ENCODE measurements at regions not wholly inside any gene's neighbourhood (a gene's known extent, or its start where the extent isn't known, plus 50 kb on each side); places are given as distances from the start of the nearest gene placed in this dataset.
"Not testable (repeated sequence)": the region's sequence is repeated elsewhere in the genome, so short reads cannot be mapped to it uniquely, and the experiment has no call there.

GRCh38 chr9:39674437-39675210 is 319.2 kb downstream of the SPATA31A1 start:
- DNase-seq: not testable (repeated sequence)

GRCh38 chr9:39675211-39675553 is 319.7 kb downstream of the SPATA31A1 start:
- not testable (repeated sequence) for DNase-seq

GRCh38 chr9:39678534-39679263 is 323.2 kb downstream of the SPATA31A1 start:
- not testable (repeated sequence) for DNase-seq

GRCh38 chr9:39680694-39681401 is 325.4 kb downstream of the SPATA31A1 start:
- not testable (repeated sequence) for DNase-seq

GRCh38 chr9:39728862-39729261 is 373.4 kb downstream of the SPATA31A1 start:
- not testable (repeated sequence) for DNase-seq

GRCh38 chr9:39744898-39745297 is 389.4 kb downstream of the SPATA31A1 start:
- DNase-seq: not testable (repeated sequence)

- not testable (repeated sequence) for DNase-seq
Measured at GRCh38 chr9:39775570-39775969, 420.1 kb downstream of the SPATA31A1 start.

GRCh38 chr9:39791356-39791755 is 435.9 kb downstream of the SPATA31A1 start:
- DNase-seq: not testable (repeated sequence)

GRCh38 chr9:39797935-39798334 is 442.5 kb downstream of the SPATA31A1 start:
- DNase-seq: not testable (repeated sequence)

GRCh38 chr9:39799252-39799651 is 443.8 kb downstream of the SPATA31A1 start:
- DNase-seq: not testable (repeated sequence)

- not testable (repeated sequence) for DNase-seq
Measured at GRCh38 chr9:39802561-39802960, 447.1 kb downstream of the SPATA31A1 start.

- DNase-seq: peak; percentile 55
Measured at GRCh38 chr9:39809401-39810226, 454.1 kb downstream of the SPATA31A1 start.

- DNase-seq: not testable (repeated sequence)
Measured at GRCh38 chr9:39810401-39810800, 454.9 kb downstream of the SPATA31A1 start.

GRCh38 chr9:39811615-39812014 is 456.1 kb downstream of the SPATA31A1 start:
- DNase-seq: not testable (repeated sequence)

GRCh38 chr9:39828457-39828856 is 473.0 kb downstream of the SPATA31A1 start:
- not testable (repeated sequence) for DNase-seq
